Fibroblast of lung (primary cell): ENCODE measurements at regions not wholly inside any gene's neighbourhood (a gene's known extent, or its start where the extent isn't known, plus 50 kb on each side); places are given as distances from the start of the nearest gene placed in this dataset.

Experiments used
- DNase-seq, 2 donors: peaks; one replicate each; pipeline versions ENCODE4 v3.0.0 to v3.0.0-alpha.2; 2010; ENCODE audit warnings: low read depth in 2 of 2
- H2AFZ ChIP-seq: 2 replicates; pipeline ENCODE4 v1.5.1; 2012; ENCODE audit warnings: low read length, control low read depth, inconsistent platforms
- H3K27ac ChIP-seq: 2 replicates; pipeline ENCODE4 v1.5.1; 2011; ENCODE audit warnings: low read length, control low read depth; ENCODE audit not compliant: insufficient read depth
- H3K27me3 ChIP-seq: 2 replicates; pipeline ENCODE4 v1.5.1; 2011; ENCODE audit warnings: mild to moderate bottlenecking, low read length; ENCODE audit not compliant: control insufficient read depth, insufficient read depth
- H3K36me3 ChIP-seq: 2 replicates; pipeline ENCODE4 v1.5.1; 2011; ENCODE audit warnings: low read length; ENCODE audit not compliant: control insufficient read depth, insufficient read depth
- H3K4me1 ChIP-seq: 2 replicates; pipeline ENCODE4 v1.5.1; 2011; ENCODE audit warnings: low read length; ENCODE audit not compliant: control insufficient read depth, insufficient read depth; ENCODE audit errors: extremely low read depth
- H3K4me2 ChIP-seq: 2 replicates; pipeline ENCODE4 v1.5.1; 2011; ENCODE audit warnings: low read length, control low read depth; ENCODE audit not compliant: insufficient read depth; ENCODE audit errors: extremely low read depth
- H3K4me3 ChIP-seq, 4 experiments: fragments of 200-600 bp in 1 of 4; sonication (generic) in 1 of 4; replicated peaks in 1 of 4; 2 replicates each; pipeline ENCODE4 v1.5.1; 2011 to 2016; ENCODE audit warnings: low read length in 4 of 4, low read depth in 3 of 4, mild to moderate bottlenecking in 3 of 4, control low read depth in 2 of 4, inconsistent platforms in 1 of 4, mixed read lengths in 1 of 4; ENCODE audit not compliant: insufficient read depth in 1 of 4; ENCODE audit errors: control extremely low read depth in 1 of 4
- H3K79me2 ChIP-seq: 2 replicates; pipeline ENCODE4 v1.5.1; 2012; ENCODE audit warnings: mild to moderate bottlenecking, low read length, inconsistent platforms; ENCODE audit not compliant: control insufficient read depth, insufficient read depth
- H3K9ac ChIP-seq: 2 replicates; pipeline ENCODE4 v1.5.1; 2011; ENCODE audit warnings: mild to moderate bottlenecking, low read length, control low read depth; ENCODE audit not compliant: insufficient read depth
- H3K9me3 ChIP-seq: 2 replicates; pipeline ENCODE4 v1.5.1; 2012; ENCODE audit warnings: low read depth, low read length; ENCODE audit not compliant: control insufficient read depth, insufficient read depth
- H4K20me1 ChIP-seq: 2 replicates; pipeline ENCODE4 v1.5.1; 2011; ENCODE audit warnings: low read length; ENCODE audit not compliant: control insufficient read depth, insufficient read depth; ENCODE audit errors: extremely low read depth
- CTCF ChIP-seq, 2 donors: IDR thresholded peaks in 1 of 2; conservative IDR thresholded peaks in 1 of 2; 1 replicate in 1 of 2; 2 replicates in 1 of 2; pipeline ENCODE4 v1.5.1; 2011 to 2012; ENCODE audit warnings: low read length in 2 of 2, control low read depth in 1 of 2, inconsistent platforms in 1 of 2, low read depth in 1 of 2, mild to moderate bottlenecking in 1 of 2
- EZH2 ChIP-seq: IDR thresholded peaks from 2 replicates; pipeline ENCODE4 v1.5.1; 2012; ENCODE audit warnings: low read length, control low read depth, mild to moderate bottlenecking; ENCODE audit errors: missing control alignments

GRCh38 chr1:187275985-187276575 lies 447.3 kb downstream of the PLA2G4A start:
- H4K20me1 ChIP-seq: no peaks in the 10 kb centered on the region
- H3K9me3 ChIP-seq: no peaks in the 10 kb centered on the region
- peak in 1 of 2 donors; percentile 4 for DNase-seq
- no peaks in the 10 kb centered on the region for H3K36me3 ChIP-seq
- H3K27me3 ChIP-seq: no peaks in the 10 kb centered on the region
- no peak overlapping the region for H3K27ac ChIP-seq
- TF ChIP-seq EZH2 (no peak), CTCF (conservative IDR thresholded peaks at IDR 0.05 in 1 of 2, IDR thresholded peaks at IDR 0.05 in 1 of 2; ENCODE audit: low read depth in 1 of 2, low read length in 2 of 2) (no peak)
- no peak overlapping the region for H3K9ac ChIP-seq
- H3K4me3 ChIP-seq: no peak overlapping the region
- H3K4me2 ChIP-seq: no peak overlapping the region
- H3K79me2 ChIP-seq: no peaks in the 10 kb centered on the region
- H2AFZ ChIP-seq: no peak overlapping the region
- H3K4me1 ChIP-seq: no peaks in the 10 kb centered on the region

GRCh38 chr1:187276677-187277076 lies 447.9 kb downstream of the PLA2G4A start:
- H3K27ac ChIP-seq: no peak overlapping the region
- no peak for TF ChIP-seq EZH2
- no peak for TF ChIP-seq CTCF (conservative IDR thresholded peaks at IDR 0.05 in 1 of 2, IDR thresholded peaks at IDR 0.05 in 1 of 2; ENCODE audit: low read depth in 1 of 2, low read length in 2 of 2)
- no peak for DNase-seq

GRCh38 chr1:187280031-187280430 lies 451.3 kb downstream of the PLA2G4A start:
- Histone ChIP-seq H3K4me3 (no peak overlapping the region), H3K4me1 (no peaks in the 10 kb centered on the region), H3K9ac (no peak overlapping the region), H3K27me3 (no peaks in the 10 kb centered on the region), H3K36me3 (no peaks in the 10 kb centered on the region), H2AFZ (no peak overlapping the region), H4K20me1 (no peaks in the 10 kb centered on the region), H3K4me2 (no peak overlapping the region), H3K27ac (no peak overlapping the region), H3K9me3 (no peaks in the 10 kb centered on the region), H3K79me2 (no peaks in the 10 kb centered on the region)
- DNase-seq: no peak
- TF ChIP-seq CTCF (conservative IDR thresholded peaks at IDR 0.05 in 1 of 2, IDR thresholded peaks at IDR 0.05 in 1 of 2; ENCODE audit: low read depth in 1 of 2, low read length in 2 of 2): no peak
- no peak for TF ChIP-seq EZH2

More at GRCh38 chr1:187276677-187277076, 447.9 kb downstream of the PLA2G4A start:
- no peak overlapping the region for H2AFZ ChIP-seq
- H3K4me2 ChIP-seq: no peak overlapping the region
- H3K4me1 ChIP-seq: no peaks in the 10 kb centered on the region
- H3K4me3 ChIP-seq: no peak overlapping the region
- H3K27me3 ChIP-seq: no peaks in the 10 kb centered on the region
- H3K79me2 ChIP-seq: no peaks in the 10 kb centered on the region
- no peaks in the 10 kb centered on the region for H4K20me1 ChIP-seq
- no peaks in the 10 kb centered on the region for H3K9me3 ChIP-seq
- H3K36me3 ChIP-seq: no peaks in the 10 kb centered on the region
- H3K9ac ChIP-seq: no peak overlapping the region
